GM03348 (cell line): ENCODE measurements at regions not wholly inside any gene's neighbourhood (a gene's known extent, or its start where the extent isn't known, plus 50 kb on each side); places are given as distances from the start of the nearest gene placed in this dataset.

Source experiments
- DNase-seq: peaks from one replicate; pipeline ENCODE4 v3.0.0; 2012; ENCODE audit warnings: low spot score

DNA sequence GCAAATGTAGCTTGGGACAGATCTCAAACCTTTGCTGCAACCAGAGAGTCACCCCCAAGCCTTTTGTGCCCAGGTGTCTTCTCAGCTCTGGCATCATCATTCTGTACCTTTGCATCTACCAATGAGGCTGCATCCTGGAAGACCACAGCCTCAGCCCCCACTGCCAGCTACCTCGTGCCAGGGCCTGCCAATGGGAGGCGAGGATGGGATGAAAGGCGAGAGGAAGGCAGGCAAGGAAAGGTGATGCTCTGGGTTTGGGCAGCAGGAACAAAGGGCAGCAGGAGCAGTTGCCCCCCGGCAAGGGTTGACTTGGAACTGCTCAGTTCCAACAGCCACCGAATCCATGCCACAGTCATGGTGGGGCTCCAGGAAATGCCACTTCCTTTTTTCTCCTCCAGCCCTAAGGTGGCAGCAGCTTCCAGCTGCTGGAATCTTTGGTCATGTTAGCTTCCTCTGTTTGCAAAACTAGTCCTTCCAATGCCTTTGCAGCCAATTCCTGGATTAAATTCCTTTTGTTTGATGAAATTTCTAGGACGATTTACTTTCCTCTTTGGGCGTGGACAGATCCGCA is 651.6 kb downstream of the NPHP4 start:
- no peak for DNase-seq

DNA sequence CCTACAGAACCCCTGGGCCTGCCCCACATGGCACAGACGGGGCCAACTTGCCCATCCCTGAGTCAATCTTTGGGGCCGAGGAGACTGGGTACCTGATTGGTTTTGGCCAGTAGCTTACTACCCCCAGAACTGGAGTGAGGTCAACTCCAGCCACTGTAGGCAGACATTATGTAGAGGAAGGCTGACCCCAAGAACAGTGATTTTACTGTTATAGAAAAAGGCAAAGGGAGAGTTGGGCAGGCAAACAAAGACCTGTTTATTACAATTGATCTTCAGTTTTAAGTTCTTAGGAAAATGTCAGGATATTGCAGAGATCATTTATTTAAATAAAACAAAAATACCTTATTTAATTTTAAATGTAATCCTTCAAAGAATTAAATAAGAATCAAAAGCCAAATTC is 653.8 kb downstream of the NPHP4 start:
- no peak for DNase-seq

DNA sequence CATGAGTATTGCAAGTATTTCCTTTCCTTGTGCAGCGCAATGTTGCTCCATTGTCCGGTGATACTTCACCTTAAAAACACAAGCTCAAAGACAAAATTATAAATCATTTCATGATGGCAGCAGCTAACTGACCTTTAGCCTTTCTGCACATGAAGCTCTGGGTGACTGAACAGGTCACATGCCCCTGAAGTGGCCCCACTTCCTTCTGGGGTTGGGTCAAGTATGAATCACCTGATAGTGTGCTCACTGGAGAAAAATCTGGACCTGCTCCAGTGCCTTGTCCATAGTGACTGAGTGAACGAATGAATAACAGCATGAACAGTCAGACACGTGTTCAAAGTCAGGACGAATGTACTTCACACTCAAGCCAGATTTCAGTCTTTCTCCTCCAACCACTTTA is 658.9 kb downstream of the NPHP4 start:
- DNase-seq, result no peak

DNA sequence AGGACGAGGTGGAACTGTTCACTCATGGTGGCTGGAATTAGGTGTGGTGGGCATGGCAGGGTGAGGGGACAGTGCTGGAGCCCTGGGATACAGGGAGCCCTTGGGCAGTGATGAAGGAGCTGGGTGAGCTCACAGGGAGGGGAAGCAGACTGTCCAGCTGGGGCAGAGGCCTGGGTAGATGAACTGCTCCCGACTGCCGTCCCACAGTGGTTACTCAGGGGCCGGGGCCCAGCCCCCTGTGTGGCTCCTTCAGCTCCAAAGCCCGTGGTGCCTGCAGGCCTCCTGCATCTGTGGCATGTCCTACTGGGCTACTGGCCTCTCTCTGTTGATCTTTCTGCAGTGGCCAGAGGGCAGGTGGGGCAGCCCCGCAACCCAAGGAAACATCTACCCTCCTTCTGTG is 661.1 kb downstream of the NPHP4 start:
- no peak for DNase-seq

DNA sequence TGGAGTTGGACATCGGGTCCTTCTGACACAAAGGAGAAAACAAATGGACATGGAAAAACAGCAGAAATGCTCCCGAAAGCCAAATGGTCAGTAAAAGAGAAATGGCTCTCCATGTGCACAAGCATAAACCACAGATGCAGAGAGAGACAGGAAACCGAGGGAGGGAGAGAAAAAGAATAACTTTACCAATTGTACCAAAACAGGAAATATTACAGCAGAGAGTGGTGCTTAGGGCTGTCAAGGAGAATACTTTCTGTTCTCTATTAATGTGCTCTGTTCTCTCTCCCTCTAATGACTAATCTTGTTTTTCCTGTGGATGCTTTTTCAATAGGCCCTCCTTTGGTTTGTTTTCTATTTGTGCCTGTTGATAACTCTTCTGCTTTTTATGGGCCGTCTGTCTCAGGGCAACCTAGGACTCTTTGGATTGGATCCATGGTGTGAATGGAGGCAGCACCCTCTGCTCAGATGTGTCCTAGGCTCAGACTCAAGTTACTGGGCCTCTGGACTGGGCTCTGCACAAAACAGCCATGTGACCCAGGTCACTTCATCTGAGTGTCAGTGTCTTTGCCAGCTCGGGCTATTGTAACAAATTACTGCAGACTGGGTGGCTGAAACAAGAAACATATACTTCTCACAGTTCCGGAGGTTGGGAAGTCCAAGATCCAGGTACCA is 663.0 kb downstream of the NPHP4 start:
- DNase-seq, result no peak

DNA sequence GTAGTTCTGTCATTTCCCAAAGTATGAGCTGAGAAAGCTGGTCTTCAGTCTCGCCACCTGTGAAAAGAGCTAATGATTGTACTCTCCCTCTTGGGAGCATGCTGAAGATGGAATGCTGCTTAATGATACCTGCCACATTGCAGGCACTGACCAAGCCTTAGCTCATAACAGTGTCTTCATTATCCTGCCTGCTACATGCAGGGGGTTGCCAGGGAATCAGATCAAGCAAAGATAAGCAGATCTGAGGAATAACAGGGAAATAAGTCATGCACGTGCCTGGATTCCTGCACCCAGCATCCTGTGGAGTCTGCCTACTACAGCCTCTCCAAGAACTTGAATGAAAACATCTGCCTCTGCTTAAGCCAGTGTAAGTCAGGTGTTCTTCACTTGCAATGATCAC is 667.3 kb downstream of the NPHP4 start:
- DNase-seq, result no peak

DNA sequence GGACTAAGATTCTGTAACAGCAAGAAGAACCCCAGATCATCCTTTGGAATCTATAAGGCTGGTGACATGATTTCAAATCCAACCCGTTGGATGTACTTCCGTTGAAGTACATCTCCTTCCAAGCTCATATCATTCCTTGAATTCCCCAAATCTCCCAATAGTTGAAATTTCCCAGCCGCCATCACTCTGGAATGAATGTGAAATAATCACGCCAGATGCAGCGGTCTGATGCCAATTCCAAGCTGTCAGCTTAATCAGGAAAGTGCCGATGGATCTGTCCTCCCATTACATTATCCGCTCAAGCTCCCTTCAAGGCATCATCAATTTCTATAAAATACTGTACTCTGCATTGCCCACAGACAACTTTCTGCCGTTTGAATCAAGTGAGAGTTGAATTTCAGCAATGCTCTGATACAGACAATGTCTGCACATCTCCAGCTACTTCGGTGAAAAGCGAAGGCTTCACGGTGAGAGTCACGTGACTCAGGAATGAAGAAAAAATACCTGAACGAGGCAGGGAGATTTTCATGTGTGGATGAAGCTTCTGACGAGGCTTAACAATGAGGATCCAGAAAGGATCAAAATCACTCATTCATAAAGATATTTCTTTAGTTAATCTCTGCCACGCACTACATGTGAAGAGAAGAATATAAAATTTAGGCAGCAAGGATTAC is 663.9 kb downstream of the AJAP1 start:
- no peak for DNase-seq

DNA sequence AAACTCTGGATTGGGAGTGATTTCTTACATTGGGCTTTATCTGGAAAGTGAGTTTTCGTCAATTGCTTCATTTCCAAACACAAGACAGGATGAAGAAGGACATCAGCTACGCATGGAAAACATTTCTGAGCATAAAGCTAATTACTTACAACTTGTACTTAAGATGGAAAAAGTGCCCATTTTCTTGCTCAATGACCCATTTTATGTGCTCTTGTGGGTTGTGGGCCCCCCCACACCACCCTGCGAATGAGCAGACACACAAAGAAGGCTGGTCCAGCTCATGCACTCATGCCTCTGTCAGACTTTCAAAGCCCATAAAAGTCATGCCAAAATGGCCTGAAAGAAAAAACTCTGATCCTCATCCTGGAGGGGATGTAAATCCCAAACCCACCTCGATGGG is 663.0 kb downstream of the AJAP1 start:
- DNase-seq, result no peak

DNA sequence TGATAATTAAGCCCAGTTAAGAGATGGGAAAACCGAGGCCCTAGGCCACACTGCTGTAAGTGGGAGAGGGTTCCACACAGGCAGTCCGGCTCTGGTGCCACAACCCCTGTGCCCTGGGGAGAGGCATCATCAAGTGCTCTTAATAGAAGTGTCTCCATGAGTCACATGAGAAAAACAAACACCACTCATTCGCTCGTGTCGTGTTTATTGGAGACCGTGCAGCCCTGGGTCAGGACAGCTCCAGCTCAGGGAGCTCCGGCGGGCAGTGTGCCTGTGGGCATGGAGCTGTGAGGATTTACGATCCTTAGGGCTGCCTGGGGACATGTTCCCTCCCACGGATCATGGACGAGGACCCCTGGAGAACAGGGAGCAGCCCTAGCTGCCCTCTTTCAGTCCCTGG is 658.5 kb downstream of the AJAP1 start:
- DNase-seq, result no peak

DNA sequence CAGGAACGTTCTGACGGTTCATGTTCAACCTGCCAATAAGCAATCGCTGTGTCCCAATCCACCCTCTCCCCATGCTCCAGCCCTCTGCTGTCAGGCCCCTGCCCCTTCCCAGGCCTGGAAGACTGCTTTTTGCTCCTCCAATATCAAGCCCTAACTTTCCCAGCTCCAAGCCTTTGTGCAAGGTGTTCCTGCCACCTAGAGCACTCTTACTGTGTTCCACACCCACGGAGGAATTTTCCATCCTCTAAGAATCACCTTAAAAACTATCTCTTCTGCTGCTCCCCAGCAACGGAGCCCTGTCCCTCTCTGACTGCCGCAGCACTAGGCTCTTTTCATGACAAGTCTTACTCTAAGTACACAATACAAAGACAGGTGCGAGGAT is 657.9 kb downstream of the AJAP1 start:
- no peak for DNase-seq

DNA sequence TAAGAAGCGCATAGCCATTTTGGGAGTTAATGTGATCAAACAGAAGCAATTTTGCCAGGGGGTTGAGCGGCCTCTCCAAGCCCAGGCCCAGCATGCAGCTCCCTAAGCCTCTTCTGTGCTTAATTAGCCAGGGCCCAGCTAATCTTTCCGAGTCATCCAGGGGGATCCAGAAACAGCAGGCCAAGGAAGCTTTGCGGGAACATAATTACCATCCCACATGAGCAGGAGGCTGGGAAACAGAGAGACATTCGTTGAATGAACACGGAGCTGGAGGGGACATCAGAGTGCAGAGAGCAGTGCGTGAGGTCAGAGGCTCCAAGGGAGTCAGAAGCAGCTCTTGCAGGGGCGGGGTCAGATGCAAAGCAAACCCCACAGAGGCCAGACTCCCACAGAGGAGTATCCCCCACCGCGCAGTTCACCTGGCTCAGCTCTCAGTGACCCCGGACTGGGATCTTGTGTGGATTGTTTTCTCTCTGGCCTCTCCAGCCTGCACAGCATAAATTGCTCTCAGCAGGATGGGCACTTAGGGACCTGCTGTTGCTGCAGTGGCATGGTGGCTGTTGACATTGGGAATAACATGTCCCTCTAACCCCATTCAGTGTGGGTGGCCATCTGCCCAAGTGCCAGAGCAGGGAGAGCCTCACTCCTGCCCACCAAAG is 657.4 kb downstream of the AJAP1 start:
- DNase-seq, result no peak

DNA sequence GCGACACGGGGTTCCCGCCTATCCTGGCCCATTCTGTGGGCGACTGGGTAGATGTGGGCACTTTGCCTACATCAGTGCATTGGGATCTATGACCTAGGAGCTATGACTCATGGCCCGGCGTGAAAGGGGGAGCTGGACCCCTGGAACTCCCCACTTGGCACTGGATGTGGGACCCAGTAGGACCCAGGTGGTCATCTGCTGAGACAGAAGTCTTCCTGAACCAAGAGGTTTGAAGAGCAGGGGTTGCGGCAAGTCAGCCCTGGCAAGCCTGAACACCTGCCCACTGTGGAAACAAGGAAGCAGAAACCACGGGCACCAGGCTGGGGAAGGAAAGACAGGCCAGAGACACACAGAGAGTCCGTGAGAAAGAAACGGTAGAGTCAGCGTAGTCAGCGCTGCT is 656.7 kb downstream of the AJAP1 start:
- no peak for DNase-seq

DNA sequence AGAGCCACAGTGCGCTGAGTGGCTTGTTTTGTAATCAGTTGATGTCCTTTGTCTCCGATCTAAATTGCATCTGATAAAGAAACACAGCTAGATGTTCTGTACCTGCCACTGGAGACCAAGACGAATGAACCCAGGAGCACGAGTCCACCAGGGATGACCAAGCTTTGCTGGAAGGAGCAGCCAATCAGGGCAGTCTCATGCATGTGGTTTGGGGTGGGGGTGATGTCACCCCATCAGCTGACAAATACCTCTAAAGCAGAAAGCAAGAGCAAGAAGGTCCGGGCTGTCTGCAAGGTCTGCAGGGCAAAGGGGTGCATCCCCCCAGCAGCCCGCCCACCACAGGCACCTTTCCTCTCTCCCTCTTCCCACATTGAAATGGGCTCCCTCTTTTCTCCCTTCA is 653.8 kb downstream of the AJAP1 start:
- DNase-seq, result no peak

DNA sequence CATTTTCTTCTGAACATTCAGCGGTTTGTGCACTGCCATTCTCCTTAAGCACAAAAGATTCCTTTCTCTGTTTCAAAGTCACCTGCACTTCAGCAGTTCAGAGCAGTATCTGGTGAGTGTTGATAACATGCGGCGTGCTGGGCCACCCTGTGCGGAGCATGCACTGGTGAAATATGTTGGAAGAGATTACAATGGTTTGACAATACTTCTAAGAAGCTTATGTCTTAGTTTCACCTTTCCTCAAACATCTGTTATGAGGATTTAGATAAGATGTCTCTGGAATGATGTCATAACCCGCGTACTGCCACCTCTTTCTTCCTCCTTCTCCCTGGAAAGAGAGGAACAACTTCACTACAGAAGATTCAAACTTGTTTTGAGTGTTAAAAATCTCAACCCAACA is 650.3 kb downstream of the AJAP1 start:
- DNase-seq, result no peak

DNA sequence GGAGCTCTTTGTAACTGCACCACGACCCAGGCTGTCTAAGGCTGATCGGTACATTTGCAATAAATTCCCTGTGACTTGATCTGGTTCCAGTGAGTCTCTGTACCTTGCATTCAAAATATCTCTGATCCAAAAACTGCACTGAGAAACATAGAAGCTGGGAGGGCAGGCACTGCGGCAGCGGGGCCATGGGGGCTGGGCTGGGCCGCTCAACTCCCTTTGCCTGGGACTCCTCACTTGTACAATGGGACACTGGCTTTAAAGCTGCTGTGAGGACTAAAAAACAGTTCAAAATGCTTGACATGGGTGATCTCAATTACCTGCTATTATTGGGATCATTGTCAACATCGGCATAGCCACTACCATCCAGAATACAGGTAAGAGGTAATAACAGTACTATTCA is 644.0 kb downstream of the AJAP1 start:
- no peak for DNase-seq

DNA sequence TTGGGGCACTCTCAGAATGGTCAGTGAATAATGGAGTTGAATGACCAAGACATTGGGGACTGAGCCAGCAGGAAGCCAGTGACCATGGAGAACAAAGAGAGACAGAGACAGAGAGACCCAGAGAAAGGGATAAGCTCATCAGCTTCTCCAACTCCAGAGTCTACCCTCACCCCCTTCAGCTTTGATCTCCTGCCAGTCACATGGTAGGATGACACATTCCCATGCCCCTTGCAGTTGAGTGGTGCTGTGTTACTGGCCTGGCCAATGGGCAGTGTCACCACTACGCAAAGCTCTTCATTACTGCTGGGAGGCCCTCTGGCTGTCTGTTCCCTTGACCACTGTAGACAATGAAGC is 643.5 kb downstream of the AJAP1 start:
- no peak for DNase-seq

DNA sequence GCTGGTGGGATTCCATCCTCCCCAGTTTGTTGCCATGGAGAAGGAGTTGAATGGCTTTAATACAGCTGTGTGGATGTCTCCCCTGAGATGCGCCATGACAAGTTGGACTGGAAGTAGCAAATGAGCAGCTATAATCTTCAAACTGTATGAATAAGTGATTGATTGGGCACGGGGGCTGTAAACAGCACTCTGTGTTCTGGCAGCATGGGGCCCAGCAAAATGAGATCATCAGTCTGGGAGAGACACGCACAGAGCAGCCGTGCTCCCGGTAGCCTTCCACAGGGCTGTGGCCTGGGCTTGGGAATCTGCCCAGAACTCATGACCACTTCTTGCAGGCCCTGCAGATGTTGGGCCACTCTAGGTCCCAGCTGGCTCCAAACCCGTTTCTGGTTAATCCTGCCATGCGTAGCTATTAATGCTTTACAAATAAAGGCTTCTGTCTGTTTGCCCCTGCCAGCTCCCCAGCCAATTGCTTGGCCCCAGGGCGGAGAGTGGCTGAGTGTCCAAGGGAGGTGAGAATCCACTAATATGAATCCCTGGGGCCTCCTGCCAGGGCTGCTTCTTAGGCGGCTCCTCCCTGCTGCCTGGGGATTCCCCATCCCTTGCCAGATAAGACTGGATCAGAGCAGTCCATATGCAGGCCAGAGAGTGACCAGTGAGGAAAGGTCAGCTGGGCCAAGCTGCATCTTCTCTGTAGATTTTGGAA is 642.9 kb downstream of the AJAP1 start:
- no peak for DNase-seq

DNA sequence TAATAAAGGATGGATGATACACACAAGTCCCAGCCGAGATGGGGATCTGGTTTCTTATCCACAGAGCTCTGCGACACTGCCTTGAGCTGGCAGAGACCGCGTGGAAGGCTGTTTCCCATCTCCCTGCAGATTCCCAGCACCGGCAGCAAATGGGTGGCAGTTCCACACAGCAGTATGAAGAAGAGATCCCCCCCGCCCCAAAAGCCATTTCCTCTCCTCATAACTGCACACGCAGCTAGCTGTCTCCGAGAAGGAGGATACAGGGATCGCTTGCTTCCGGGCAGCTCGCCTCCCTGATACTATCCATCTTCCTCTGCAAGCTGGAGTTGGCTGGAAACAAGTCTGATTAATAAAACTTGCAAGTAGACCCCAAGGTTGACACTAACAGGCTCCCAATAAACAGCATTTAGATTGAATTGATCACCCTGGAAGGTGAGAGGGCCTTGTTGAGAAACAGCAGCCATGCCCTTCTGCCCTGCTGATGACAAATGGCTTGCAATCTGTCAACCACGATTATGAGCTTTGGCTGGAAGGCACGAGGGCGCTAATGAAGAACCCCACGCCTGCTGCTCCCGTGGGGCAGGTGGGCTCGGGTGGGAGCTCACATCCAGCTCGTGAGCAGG is 642.3 kb downstream of the AJAP1 start:
- no peak for DNase-seq

DNA sequence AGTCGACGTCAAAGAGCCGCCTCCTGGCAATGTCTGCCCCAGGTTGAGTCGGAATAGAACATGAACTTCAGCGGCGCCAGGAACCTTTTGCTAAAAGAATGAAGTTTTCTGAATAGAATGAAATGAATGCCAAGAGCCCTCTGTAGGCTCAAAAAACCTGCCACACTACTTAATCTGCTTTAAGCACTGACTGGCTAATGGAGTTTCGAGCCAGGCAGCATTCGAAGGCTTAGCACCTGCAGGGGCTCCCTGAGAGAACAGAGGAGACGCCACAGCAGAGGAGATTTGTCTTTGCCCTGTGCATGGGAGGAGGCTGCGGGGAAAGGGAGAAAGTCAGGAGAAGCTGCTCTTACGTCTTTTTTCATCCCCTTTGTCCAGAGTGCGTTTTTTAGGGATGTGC is 641.7 kb downstream of the AJAP1 start:
- no peak for DNase-seq

DNA sequence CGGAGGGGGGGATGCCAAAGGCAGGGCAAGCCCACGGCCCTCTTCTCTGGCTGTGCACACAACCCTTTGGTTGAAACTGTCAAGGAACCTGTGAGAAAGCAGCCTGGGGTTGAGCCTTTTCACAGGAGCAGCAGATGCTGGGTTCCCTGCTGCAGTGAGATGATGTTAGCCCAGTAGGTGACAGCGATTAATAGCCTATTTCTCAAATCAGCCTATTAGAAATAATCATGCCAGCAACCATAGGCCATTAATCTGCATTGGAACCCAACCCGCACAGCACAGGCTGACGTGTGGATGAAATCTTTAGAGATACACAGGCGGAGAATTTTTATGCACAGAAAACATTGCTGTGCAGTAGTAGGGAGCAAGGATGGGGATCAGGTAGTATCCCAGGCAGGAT is 637.5 kb downstream of the AJAP1 start:
- no peak for DNase-seq

DNA sequence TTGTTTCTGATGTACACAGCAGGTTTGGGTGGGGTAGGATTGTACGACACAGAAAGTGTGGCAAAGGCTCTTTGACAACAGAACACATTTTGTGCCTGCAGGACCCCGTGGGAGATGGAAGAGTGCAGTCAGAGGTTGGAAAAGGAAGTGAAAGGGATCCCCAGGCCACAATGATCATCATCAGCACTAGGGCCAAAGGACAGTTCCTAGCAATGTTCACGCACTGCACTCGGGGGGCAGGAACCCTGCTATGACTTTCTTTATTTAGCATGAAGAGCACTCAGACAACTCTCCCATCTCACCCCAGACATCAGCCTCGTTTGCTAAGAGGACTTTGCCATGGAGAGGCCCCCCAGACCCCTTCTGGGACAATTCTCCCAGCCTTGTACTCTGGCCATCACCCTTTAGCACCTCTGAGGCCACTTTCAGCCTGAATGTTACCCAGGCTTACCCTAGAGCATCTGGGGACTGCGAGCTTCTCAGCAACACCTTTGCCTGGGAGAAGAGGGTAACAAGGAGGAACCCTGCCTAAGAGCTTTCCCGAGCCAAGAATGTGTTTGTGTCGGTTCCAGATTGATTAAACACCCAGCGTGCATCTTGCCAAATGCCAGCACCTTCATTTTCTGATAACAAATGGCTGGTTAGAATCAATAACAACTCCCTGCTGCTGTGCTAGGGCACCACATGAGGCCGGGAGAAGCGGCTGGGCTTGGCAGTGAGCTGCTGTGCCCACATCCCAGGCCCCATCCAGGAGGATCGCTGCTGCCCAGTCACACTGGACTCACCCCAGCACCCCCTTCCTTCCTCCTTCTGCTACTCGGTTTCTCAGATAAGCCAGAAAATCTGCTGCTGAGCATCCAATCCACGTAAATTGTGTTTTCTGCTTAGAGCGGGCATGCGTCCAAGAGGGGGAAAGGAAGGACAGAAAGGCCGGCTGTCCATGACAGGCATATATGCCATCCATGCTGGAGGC is 633.1 kb downstream of the AJAP1 start:
- DNase-seq, result no peak
